Lung (tissue), 11 donors: ENCODE measurements at regions not wholly inside any gene's neighbourhood (a gene's known extent, or its start where the extent isn't known, plus 50 kb on each side); places are given as distances from the start of the nearest gene placed in this dataset.

Source experiments
- ATAC-seq: fragments of 200-7000 bp; cut with Tn5 transposase; one replicate; pipeline ENCODE4 v1.9.1; 2020; ENCODE audit warnings: moderate number of reproducible peaks; ENCODE audit not compliant: insufficient read depth, low FRiP score
- DNase-seq, 3 donors: peaks; one replicate each; pipeline ENCODE4 v3.0.0-alpha.2; 2013 to 2017
- H3K27ac ChIP-seq, 2 donors: one replicate each; pipeline ENCODE4 v1.5.1; 2013; ENCODE audit warnings: mild to moderate bottlenecking in 2 of 2, moderate library complexity in 2 of 2, control low read depth in 1 of 2, inconsistent platforms in 1 of 2, low read depth in 1 of 2, low read length in 1 of 2
- H3K27me3 ChIP-seq, 3 donors: one replicate each; pipeline ENCODE4 v1.5.1; 2013; ENCODE audit warnings: low read length in 2 of 3; ENCODE audit not compliant: control insufficient read depth in 3 of 3, insufficient read depth in 3 of 3
- H3K36me3 ChIP-seq, 4 donors: one replicate each; pipeline ENCODE4 v1.5.1; 2013; ENCODE audit warnings: low read length in 4 of 4, mild to moderate bottlenecking in 1 of 4, moderate library complexity in 1 of 4; ENCODE audit not compliant: control insufficient read depth in 4 of 4, insufficient read depth in 4 of 4
- H3K4me1 ChIP-seq, 5 donors: one replicate each; pipeline ENCODE4 v1.5.1; 2013; ENCODE audit warnings: low read length in 5 of 5, mild to moderate bottlenecking in 2 of 5, moderate library complexity in 1 of 5; ENCODE audit not compliant: control insufficient read depth in 5 of 5, insufficient read depth in 5 of 5
- H3K4me3 ChIP-seq: one replicate; pipeline ENCODE4 v1.5.1; 2013; ENCODE audit warnings: mild to moderate bottlenecking, control low read depth, moderate library complexity
- H3K9ac ChIP-seq, 2 donors: one replicate each; pipeline ENCODE4 v1.5.1; 2013; ENCODE audit warnings: low read length in 2 of 2, control low read depth in 1 of 2; ENCODE audit not compliant: insufficient read depth in 1 of 2
- H3K9me3 ChIP-seq, 4 donors: one replicate each; pipeline ENCODE4 v1.5.1; 2013; ENCODE audit warnings: low read length in 3 of 4, mild to moderate bottlenecking in 1 of 4, moderate library complexity in 1 of 4; ENCODE audit not compliant: control insufficient read depth in 4 of 4, insufficient read depth in 3 of 4
- CTCF ChIP-seq: IDR thresholded peaks from 2 replicates; pipeline ENCODE4 v1.5.1; 2012; ENCODE audit warnings: mild to moderate bottlenecking; ENCODE audit errors: control extremely low read depth, extremely low read depth
- WGBS, 2 donors: extraction: QIAGEN DNeasy Blood & Tissue Kit; methylation state at CpG; one replicate each; pipeline ENCODE4 v1.1.7; 2013; 5-methylcytosine and 5-hydroxymethylcytosine counted together
- donor health status: control.
- donor health status: control.
- donor health status: Bipolar disorder and iron deficiency.
- donor health status: healthy.
- donor health status: DM: yes; HTN: yes; CAD: no.

GRCh38 chr1:181424786-181425403 lies 58.4 kb upstream of the CACNA1E start:
- peaks cover 0 to 4% (median 0%) of the 10 kb centered on the region in 5 donors for H3K4me1 ChIP-seq
- no peaks in the 10 kb centered on the region for H3K9me3 ChIP-seq
- H3K27ac ChIP-seq: no peak overlapping the region
- TF ChIP-seq CTCF: peak; percentile 91
- ATAC-seq: peak; percentile 91
- peak; percentile 78 to 83 (median 82) for DNase-seq
- H3K27me3 ChIP-seq: peaks cover 0 to 2% (median 0%) of the 10 kb centered on the region in 3 donors
- H3K36me3 ChIP-seq: no peaks in the 10 kb centered on the region
- no peak overlapping the region for H3K9ac ChIP-seq
- H3K4me3 ChIP-seq: no peak overlapping the region
- 13 to 14% methylated on average over 16 of the region's 16 CpGs for WGBS, 2 donors

GRCh38 chr1:181425566-181425965 lies 57.8 kb upstream of the CACNA1E start:
- H3K27me3 ChIP-seq: peaks cover 0 to 2% (median 0%) of the 10 kb centered on the region in 3 donors
- WGBS, 2 donors: 71 to 75% methylated on average over 8 of the region's 8 CpGs
- no peaks in the 10 kb centered on the region for H3K9me3 ChIP-seq
- no peak overlapping the region for H3K9ac ChIP-seq
- H3K4me3 ChIP-seq: no peak overlapping the region
- peaks cover 0 to 4% (median 0%) of the 10 kb centered on the region in 5 donors for H3K4me1 ChIP-seq
- no peak overlapping the region for H3K27ac ChIP-seq
- DNase-seq: no peak
- H3K36me3 ChIP-seq: no peaks in the 10 kb centered on the region
- no peak for TF ChIP-seq CTCF
- no peak for ATAC-seq

GRCh38 chr1:181429462-181429861 lies 53.9 kb upstream of the CACNA1E start:
- no peaks in the 10 kb centered on the region for H3K27me3 ChIP-seq
- no peaks in the 10 kb centered on the region for H3K9me3 ChIP-seq
- peaks cover 0 to 4% (median 0%) of the 10 kb centered on the region in 5 donors for H3K4me1 ChIP-seq
- no peak overlapping the region for H3K27ac ChIP-seq
- ATAC-seq (no peak), DNase-seq (no peak)
- no peaks in the 10 kb centered on the region for H3K36me3 ChIP-seq
- no peak overlapping the region for H3K4me3 ChIP-seq
- H3K9ac ChIP-seq: no peak overlapping the region
- 93 to 96% methylated on average over 3 of the region's 3 CpGs for WGBS, 2 donors
- no peak for TF ChIP-seq CTCF
